Muscle layer of colon (tissue), 2 donors: ENCODE measurements at regions not wholly inside any gene's neighbourhood (a gene's known extent, or its start where the extent isn't known, plus 50 kb on each side); places are given as distances from the start of the nearest gene placed in this dataset.

Experiments used
- H3K27ac ChIP-seq: one replicate; pipeline ENCODE4 v1.7.0; 2013; ENCODE audit warnings: low read depth, mild to moderate bottlenecking, low read length, moderate library complexity
- H3K27me3 ChIP-seq, 2 donors: one replicate each; pipeline ENCODE4 v1.7.0; 2013; ENCODE audit warnings: low read length in 2 of 2, mild to moderate bottlenecking in 2 of 2; ENCODE audit not compliant: insufficient read depth in 2 of 2, control insufficient read depth in 1 of 2
- H3K36me3 ChIP-seq: one replicate; pipeline ENCODE4 v1.7.0; 2013; ENCODE audit warnings: mild to moderate bottlenecking, low read length; ENCODE audit not compliant: insufficient read depth
- H3K4me1 ChIP-seq: one replicate; pipeline ENCODE4 v1.7.0; 2013; ENCODE audit warnings: mild to moderate bottlenecking, low read length; ENCODE audit not compliant: insufficient read depth
- H3K4me3 ChIP-seq, 2 donors: one replicate each; pipeline ENCODE4 v1.7.0; 2013; ENCODE audit warnings: low read length in 2 of 2, low read depth in 1 of 2, mild to moderate bottlenecking in 1 of 2, moderate library complexity in 1 of 2
- H3K9ac ChIP-seq: one replicate; pipeline ENCODE4 v1.7.0; 2013; ENCODE audit warnings: low read length
- H3K9me3 ChIP-seq: one replicate; pipeline ENCODE4 v1.7.0; 2013; ENCODE audit warnings: mild to moderate bottlenecking, low read length
- donor health status: abdominal sarcoma.
- donor health status: Adenocarcinoma of cecum.

GRCh38 chr6:87936065-87936464 is 111.6 kb upstream of the SPACA1 start:
- Histone ChIP-seq H3K27ac (no peak overlapping the region), H3K36me3 (no peaks in the 10 kb centered on the region), H3K9me3 (no peaks in the 10 kb centered on the region), H3K9ac (no peak overlapping the region), H3K27me3 (no peaks in the 10 kb centered on the region), H3K4me3 (no peak overlapping the region), H3K4me1 (no peaks in the 10 kb centered on the region)

- H3K9ac ChIP-seq, result no peak overlapping the region
- H3K4me3 ChIP-seq, result no peak overlapping the region
- H3K4me1 ChIP-seq, result no peaks in the 10 kb centered on the region
- H3K27me3 ChIP-seq, result no peaks in the 10 kb centered on the region
- no peaks in the 10 kb centered on the region for H3K36me3 ChIP-seq
- H3K27ac ChIP-seq, result no peak overlapping the region
- no peaks in the 10 kb centered on the region for H3K9me3 ChIP-seq
Observed at GRCh38 chr6:87935196-87935595, 112.4 kb upstream of the SPACA1 start.

- no peaks in the 10 kb centered on the region for H3K4me1 ChIP-seq
Observed at GRCh38 chr6:87932361-87932760, 115.3 kb upstream of the SPACA1 start.

GRCh38 chr6:87929843-87930288 is 117.8 kb upstream of the SPACA1 start:
- Histone ChIP-seq H3K9ac (no peak overlapping the region), H3K9me3 (no peaks in the 10 kb centered on the region), H3K27me3 (no peaks in the 10 kb centered on the region), H3K4me1 (no peaks in the 10 kb centered on the region), H3K36me3 (no peaks in the 10 kb centered on the region), H3K27ac (no peak overlapping the region), H3K4me3 (no peak overlapping the region)

More at GRCh38 chr6:87932361-87932760, 115.3 kb upstream of the SPACA1 start:
- Histone ChIP-seq H3K27me3 (no peaks in the 10 kb centered on the region), H3K4me3 (no peak overlapping the region), H3K36me3 (no peaks in the 10 kb centered on the region), H3K9ac (no peak overlapping the region), H3K27ac (no peak overlapping the region), H3K9me3 (no peaks in the 10 kb centered on the region)

GRCh38 chr6:87926687-87927086 is 121.0 kb upstream of the SPACA1 start:
- Histone ChIP-seq H3K4me1 (no peaks in the 10 kb centered on the region), H3K27me3 (no peaks in the 10 kb centered on the region), H3K27ac (no peak overlapping the region)

GRCh38 chr6:87926072-87926471 is 121.6 kb upstream of the SPACA1 start:
- Histone ChIP-seq H3K36me3 (no peaks in the 10 kb centered on the region), H3K4me3 (no peak overlapping the region), H3K27me3 (no peaks in the 10 kb centered on the region), H3K4me1 (no peaks in the 10 kb centered on the region), H3K9ac (no peak overlapping the region), H3K27ac (no peak overlapping the region), H3K9me3 (no peaks in the 10 kb centered on the region)

More at GRCh38 chr6:87926687-87927086, 121.0 kb upstream of the SPACA1 start:
- H3K9me3 ChIP-seq, result no peaks in the 10 kb centered on the region
- H3K36me3 ChIP-seq, result no peaks in the 10 kb centered on the region
- H3K9ac ChIP-seq, result no peak overlapping the region
- no peak overlapping the region for H3K4me3 ChIP-seq

- no peaks in the 10 kb centered on the region for H3K27me3 ChIP-seq
- H3K4me1 ChIP-seq, result no peaks in the 10 kb centered on the region
- no peak overlapping the region for H3K27ac ChIP-seq
- H3K9me3 ChIP-seq, result no peaks in the 10 kb centered on the region
- H3K9ac ChIP-seq, result no peak overlapping the region
- no peak overlapping the region for H3K4me3 ChIP-seq
- no peaks in the 10 kb centered on the region for H3K36me3 ChIP-seq
Observed at GRCh38 chr6:87925373-87926060, 122.1 kb upstream of the SPACA1 start.

- Histone ChIP-seq H3K9ac (no peak overlapping the region), H3K4me1 (no peaks in the 10 kb centered on the region), H3K27me3 (no peaks in the 10 kb centered on the region), H3K27ac (no peak overlapping the region), H3K36me3 (no peaks in the 10 kb centered on the region), H3K4me3 (no peak overlapping the region), H3K9me3 (no peaks in the 10 kb centered on the region)
Observed at GRCh38 chr6:87923389-87924050, 124.1 kb upstream of the SPACA1 start.

- no peaks in the 10 kb centered on the region for H3K27me3 ChIP-seq
- no peak overlapping the region for H3K9ac ChIP-seq
- H3K9me3 ChIP-seq, result no peaks in the 10 kb centered on the region
- H3K36me3 ChIP-seq, result no peaks in the 10 kb centered on the region
- H3K4me1 ChIP-seq, result no peaks in the 10 kb centered on the region
- H3K4me3 ChIP-seq, result no peak overlapping the region
- H3K27ac ChIP-seq, result no peak overlapping the region
Observed at GRCh38 chr6:87922947-87923330, 124.7 kb upstream of the SPACA1 start.

- H3K27me3 ChIP-seq, result no peaks in the 10 kb centered on the region
- no peak overlapping the region for H3K27ac ChIP-seq
- H3K4me3 ChIP-seq, result no peak overlapping the region
- no peaks in the 10 kb centered on the region for H3K36me3 ChIP-seq
- H3K9ac ChIP-seq, result no peak overlapping the region
- no peaks in the 10 kb centered on the region for H3K9me3 ChIP-seq
- H3K4me1 ChIP-seq, result no peaks in the 10 kb centered on the region
Observed at GRCh38 chr6:87922196-87922946, 125.3 kb upstream of the SPACA1 start.

- Histone ChIP-seq H3K9ac (no peak overlapping the region), H3K4me1 (no peaks in the 10 kb centered on the region), H3K4me3 (no peak overlapping the region), H3K27me3 (no peaks in the 10 kb centered on the region), H3K36me3 (no peaks in the 10 kb centered on the region), H3K9me3 (no peaks in the 10 kb centered on the region), H3K27ac (no peak overlapping the region)
Observed at GRCh38 chr6:87921034-87921433, 126.6 kb upstream of the SPACA1 start.
